ENCODE measurements at regions not wholly inside any gene's neighbourhood (a gene's known extent, or its start where the extent isn't known, plus 50 kb on each side); places are given as distances from the start of the nearest gene placed in this dataset.

GRCh38 chr18:30920757-30921156 lies 121.8 kb downstream of the DSC3 start:
- WGBS, 2 donors: 90 to 91% methylated on average over 5 of the region's 5 CpGs
- TF ChIP-seq CTCF (IDR thresholded peaks at IDR 0.05) (no peak), POLR2A (IDR thresholded peaks at IDR 0.05) (no peak)

GRCh38 chr18:30920351-30920750 lies 122.2 kb downstream of the DSC3 start:
- no peak overlapping the region for H3K27ac ChIP-seq
- no peaks in the 10 kb centered on the region for H3K36me3 ChIP-seq
- H3K27me3 ChIP-seq: no peaks in the 10 kb centered on the region
- 85 to 90% methylated on average over 3 of the region's 3 CpGs for WGBS, 2 donors
- H3K4me1 ChIP-seq: no peaks in the 10 kb centered on the region
- H3K9me3 ChIP-seq: no peaks in the 10 kb centered on the region
- TF ChIP-seq CTCF (IDR thresholded peaks at IDR 0.05) (no peak), POLR2A (IDR thresholded peaks at IDR 0.05) (no peak)
- intact Hi-C loops (cut with DNase I): no loop called here
- DNase-seq: no peak
- no peak overlapping the region for H3K4me3 ChIP-seq (replicated peaks in 1 of 3)

More at GRCh38 chr18:30920757-30921156, 121.8 kb downstream of the DSC3 start:
- Histone ChIP-seq H3K36me3 (no peaks in the 10 kb centered on the region), H3K27ac (no peak overlapping the region), H3K4me1 (no peaks in the 10 kb centered on the region), H3K4me3 (replicated peaks in 1 of 3) (no peak overlapping the region), H3K9me3 (no peaks in the 10 kb centered on the region), H3K27me3 (no peaks in the 10 kb centered on the region)
- intact Hi-C loops (cut with DNase I): no loop called here
- no peak for DNase-seq

GRCh38 chr18:30917651-30918050 lies 124.9 kb downstream of the DSC3 start:
- no peaks in the 10 kb centered on the region for H3K4me1 ChIP-seq
- WGBS, 2 donors: 58 to 67% methylated on average over 4 of the region's 4 CpGs
- intact Hi-C loops (cut with DNase I): no loop called here
- H3K9me3 ChIP-seq: no peaks in the 10 kb centered on the region
- no peak for DNase-seq
- H3K4me3 ChIP-seq (replicated peaks in 1 of 3): no peak overlapping the region
- TF ChIP-seq CTCF (IDR thresholded peaks at IDR 0.05): no peak
- no peak for TF ChIP-seq POLR2A (IDR thresholded peaks at IDR 0.05)
- no peaks in the 10 kb centered on the region for H3K36me3 ChIP-seq
- no peak overlapping the region for H3K27ac ChIP-seq
- no peaks in the 10 kb centered on the region for H3K27me3 ChIP-seq

- WGBS, 2 donors: 72 to 74% methylated on average over 4 of the region's 4 CpGs
- H3K4me3 ChIP-seq (replicated peaks in 1 of 3): no peak overlapping the region
- no peaks in the 10 kb centered on the region for H3K4me1 ChIP-seq
- DNase-seq: no peak
- H3K27me3 ChIP-seq: no peaks in the 10 kb centered on the region
- intact Hi-C loops (cut with DNase I): no loop called here
- H3K9me3 ChIP-seq: no peaks in the 10 kb centered on the region
- no peak overlapping the region for H3K27ac ChIP-seq
- TF ChIP-seq CTCF (IDR thresholded peaks at IDR 0.05) (no peak), POLR2A (IDR thresholded peaks at IDR 0.05) (no peak)
- no peaks in the 10 kb centered on the region for H3K36me3 ChIP-seq
Measured at GRCh38 chr18:30915336-30915988, 127.1 kb downstream of the DSC3 start.

- WGBS, 2 donors: 76 to 94% methylated on average over 1 of the region's 1 CpG
- no peak overlapping the region for H3K4me3 ChIP-seq (replicated peaks in 1 of 3)
Measured at GRCh38 chr18:30908381-30908780, 134.2 kb downstream of the DSC3 start.

More at GRCh38 chr18:30908381-30908780, 134.2 kb downstream of the DSC3 start:
- intact Hi-C loops (cut with DNase I): no loop called here
- no peak for TF ChIP-seq POLR2A (IDR thresholded peaks at IDR 0.05)
- TF ChIP-seq CTCF (IDR thresholded peaks at IDR 0.05): no peak
- H3K27ac ChIP-seq: no peak overlapping the region
- H3K4me1 ChIP-seq: no peaks in the 10 kb centered on the region
- H3K9me3 ChIP-seq: no peaks in the 10 kb centered on the region
- H3K36me3 ChIP-seq: no peaks in the 10 kb centered on the region
- no peak for DNase-seq
- no peaks in the 10 kb centered on the region for H3K27me3 ChIP-seq
